IPS-20b (cell line): ENCODE measurements at regions not wholly inside any gene's neighbourhood (a gene's known extent, or its start where the extent isn't known, plus 50 kb on each side); places are given as distances from the start of the nearest gene placed in this dataset.

Source experiments
- H3K27ac ChIP-seq: one replicate; pipeline ENCODE4 v1.5.1; 2013; ENCODE audit warnings: low read length
- H3K27me3 ChIP-seq: 2 replicates; pipeline ENCODE4 v1.6.1; 2013; ENCODE audit warnings: mild to moderate bottlenecking, low read length, inconsistent platforms; ENCODE audit not compliant: insufficient read depth
- H3K36me3 ChIP-seq: 2 replicates; pipeline ENCODE4 v1.6.1; 2013; ENCODE audit warnings: low read depth, mild to moderate bottlenecking, inconsistent platforms, low read length, moderate library complexity; ENCODE audit not compliant: insufficient read depth
- H3K4me1 ChIP-seq: 2 replicates; pipeline ENCODE4 v1.6.1; 2013; ENCODE audit warnings: mild to moderate bottlenecking, control low read depth, inconsistent platforms, low read length, moderate library complexity; ENCODE audit not compliant: insufficient read depth
- H3K4me3 ChIP-seq: 2 replicates; pipeline ENCODE4 v1.5.1; 2013; ENCODE audit warnings: mild to moderate bottlenecking, low read length, inconsistent platforms
- H3K9ac ChIP-seq: 2 replicates; pipeline ENCODE4 v1.6.1; 2013; ENCODE audit warnings: low read depth, mild to moderate bottlenecking, inconsistent platforms, low read length, moderate library complexity
- H3K9me3 ChIP-seq: 2 replicates; pipeline ENCODE4 v1.6.1; 2013; ENCODE audit warnings: mild to moderate bottlenecking, low read depth, low read length, inconsistent platforms; ENCODE audit not compliant: insufficient read depth

- Histone ChIP-seq H3K9ac (no peak overlapping the region), H3K4me3 (no peak overlapping the region), H3K9me3 (no peaks in the 10 kb centered on the region), H3K4me1 (peaks cover 3% of the 10 kb centered on the region; the same call in 1 of the 2 replicates), H3K27ac (no peak overlapping the region), H3K36me3 (no peaks in the 10 kb centered on the region), H3K27me3 (no peaks in the 10 kb centered on the region)
These were observed 1737.8 kb upstream of the PRR20A start for GRCh38 chr13:55402870-55403269.

- H3K4me1 ChIP-seq: peaks cover 3% of the 10 kb centered on the region; the same call in 1 of the 2 replicates
- no peak overlapping the region for H3K4me3 ChIP-seq
- no peaks in the 10 kb centered on the region for H3K27me3 ChIP-seq
- H3K9me3 ChIP-seq: no peaks in the 10 kb centered on the region
- no peaks in the 10 kb centered on the region for H3K36me3 ChIP-seq
- no peak overlapping the region for H3K9ac ChIP-seq
- H3K27ac ChIP-seq: no peak overlapping the region
These were observed 1736.7 kb upstream of the PRR20A start for GRCh38 chr13:55403887-55404487.

- no peaks in the 10 kb centered on the region for H3K36me3 ChIP-seq
- peaks cover 12% of the 10 kb centered on the region; the same call in 1 of the 2 replicates for H3K4me1 ChIP-seq
- no peaks in the 10 kb centered on the region for H3K27me3 ChIP-seq
- H3K4me3 ChIP-seq: no peak overlapping the region
- no peak overlapping the region for H3K27ac ChIP-seq
- H3K9ac ChIP-seq: no peak overlapping the region
- no peaks in the 10 kb centered on the region for H3K9me3 ChIP-seq
These were observed 1730.1 kb upstream of the PRR20A start for GRCh38 chr13:55410398-55411330.

GRCh38 chr13:55418095-55418494, 1722.6 kb upstream of the PRR20A start:
- no peaks in the 10 kb centered on the region for H3K36me3 ChIP-seq
- no peak overlapping the region for H3K4me3 ChIP-seq
- H3K4me1 ChIP-seq: no peaks in the 10 kb centered on the region
- H3K9ac ChIP-seq: no peak overlapping the region
- H3K9me3 ChIP-seq: no peaks in the 10 kb centered on the region
- no peak overlapping the region for H3K27ac ChIP-seq
- H3K27me3 ChIP-seq: no peaks in the 10 kb centered on the region

GRCh38 chr13:55432814-55433213, 1707.9 kb upstream of the PRR20A start:
- H3K27ac ChIP-seq: no peak overlapping the region
- H3K9me3 ChIP-seq: no peaks in the 10 kb centered on the region
- H3K36me3 ChIP-seq: no peaks in the 10 kb centered on the region
- H3K4me3 ChIP-seq: no peak overlapping the region
- H3K4me1 ChIP-seq: peaks cover 13% of the 10 kb centered on the region
- H3K27me3 ChIP-seq: no peaks in the 10 kb centered on the region
- no peak overlapping the region for H3K9ac ChIP-seq

GRCh38 chr13:55437162-55437561, 1703.6 kb upstream of the PRR20A start:
- Histone ChIP-seq H3K27ac (no peak overlapping the region), H3K9ac (no peak overlapping the region), H3K9me3 (no peaks in the 10 kb centered on the region), H3K27me3 (no peaks in the 10 kb centered on the region), H3K36me3 (no peaks in the 10 kb centered on the region), H3K4me3 (peak overlapping the region; percentile 39; the same call in 1 of the 2 replicates), H3K4me1 (peaks cover 32% of the 10 kb centered on the region)

GRCh38 chr13:55439450-55439849, 1701.3 kb upstream of the PRR20A start:
- no peak overlapping the region for H3K4me3 ChIP-seq
- H3K36me3 ChIP-seq: no peaks in the 10 kb centered on the region
- H3K9ac ChIP-seq: no peak overlapping the region
- H3K4me1 ChIP-seq: peaks cover 32% of the 10 kb centered on the region
- H3K27me3 ChIP-seq: no peaks in the 10 kb centered on the region
- no peak overlapping the region for H3K27ac ChIP-seq
- H3K9me3 ChIP-seq: no peaks in the 10 kb centered on the region

- Histone ChIP-seq H3K27ac (no peak overlapping the region), H3K9ac (peak overlapping the region; percentile 45; the same call in 1 of the 2 replicates), H3K4me1 (peaks cover 32% of the 10 kb centered on the region), H3K4me3 (peak overlapping the region; percentile 0; the same call in 1 of the 2 replicates), H3K36me3 (no peaks in the 10 kb centered on the region), H3K9me3 (no peaks in the 10 kb centered on the region), H3K27me3 (no peaks in the 10 kb centered on the region)
These were observed 1700.1 kb upstream of the PRR20A start for GRCh38 chr13:55440465-55441085.

GRCh38 chr13:55464222-55464621, 1676.5 kb upstream of the PRR20A start:
- no peak overlapping the region for H3K27ac ChIP-seq
- no peaks in the 10 kb centered on the region for H3K9me3 ChIP-seq
- no peaks in the 10 kb centered on the region for H3K4me1 ChIP-seq
- H3K4me3 ChIP-seq: no peak overlapping the region
- H3K9ac ChIP-seq: no peak overlapping the region
- no peaks in the 10 kb centered on the region for H3K27me3 ChIP-seq
- no peaks in the 10 kb centered on the region for H3K36me3 ChIP-seq

- no peak overlapping the region for H3K27ac ChIP-seq
- H3K9me3 ChIP-seq: no peaks in the 10 kb centered on the region
These were observed 1673.2 kb upstream of the PRR20A start for GRCh38 chr13:55467476-55467875.

GRCh38 chr13:55483626-55484158, 1657.0 kb upstream of the PRR20A start:
- Histone ChIP-seq H3K9me3 (no peaks in the 10 kb centered on the region), H3K36me3 (no peaks in the 10 kb centered on the region), H3K4me3 (no peak overlapping the region), H3K9ac (no peak overlapping the region), H3K27me3 (no peaks in the 10 kb centered on the region), H3K27ac (no peak overlapping the region), H3K4me1 (no peaks in the 10 kb centered on the region)

More at GRCh38 chr13:55467476-55467875, 1673.2 kb upstream of the PRR20A start:
- Histone ChIP-seq H3K27me3 (no peaks in the 10 kb centered on the region), H3K36me3 (no peaks in the 10 kb centered on the region), H3K4me3 (no peak overlapping the region), H3K9ac (no peak overlapping the region), H3K4me1 (no peaks in the 10 kb centered on the region)
